Ascending aorta (tissue), 2 donors: ENCODE measurements at regions not wholly inside any gene's neighbourhood (a gene's known extent, or its start where the extent isn't known, plus 50 kb on each side); places are given as distances from the start of the nearest gene placed in this dataset.

Experiments
- DNase-seq, 2 donors: peaks; one replicate each; pipeline ENCODE4 v3.0.0-alpha.2; 2019; ENCODE audit warnings: low spot score in 2 of 2
- H3K27ac ChIP-seq, 2 donors: fragments of 200-600 bp; sonication (generic); one replicate each; pipeline ENCODE4 v1.5.1; 2016 to 2017; ENCODE audit warnings: mild to moderate bottlenecking in 1 of 2
- H3K27me3 ChIP-seq: fragments of 200-600 bp; sonication (generic); one replicate; pipeline ENCODE4 v1.5.1; 2017
- H3K36me3 ChIP-seq, 2 donors: fragments of 200-600 bp; sonication (generic); one replicate each; pipeline ENCODE4 v1.5.1; 2016
- H3K4me1 ChIP-seq, 2 donors: fragments of 200-600 bp; sonication (generic); one replicate each; pipeline ENCODE4 v1.5.1; 2016 to 2017; ENCODE audit warnings: mild to moderate bottlenecking in 1 of 2
- H3K4me3 ChIP-seq, 2 donors: fragments of 200-600 bp; sonication (generic); one replicate each; pipeline ENCODE4 v1.5.1; 2016 to 2017; ENCODE audit warnings: mild to moderate bottlenecking in 1 of 2
- H3K9me3 ChIP-seq, 2 donors: fragments of 200-600 bp; sonication (generic); one replicate each; pipeline ENCODE4 v1.5.1; 2016
- CTCF ChIP-seq, 3 experiments: fragments of 200-600 bp in 2 of 3; fragments of 450-650 bp in 1 of 3; sonication (generic) in 2 of 3; IDR thresholded peaks; one replicate each; pipeline ENCODE4 v1.5.1; 2016 to 2019; ENCODE audit warnings: antibody characterized with exemption in 3 of 3, mild to moderate bottlenecking in 1 of 3, moderate library complexity in 1 of 3
- intact Hi-C: fragments of 100-400 bp; cut with DNase I; formaldehyde crosslinking; loops from one replicate; pipeline ENCODE4 v1.15.1; 2023

- DNase-seq: no peak
- Histone ChIP-seq H3K4me1 (no peaks in the 10 kb centered on the region), H3K4me3 (no peak overlapping the region), H3K27me3 (no peaks in the 10 kb centered on the region), H3K27ac (no peak overlapping the region), H3K9me3 (no peaks in the 10 kb centered on the region), H3K36me3 (no peaks in the 10 kb centered on the region)
- intact Hi-C loops: no loop called here
- TF ChIP-seq CTCF (IDR thresholded peaks at IDR 0.05): no peak
These were observed 158.2 kb upstream of the SALL3 start for GRCh38 chr18:78821396-78821795.

- Histone ChIP-seq H3K36me3 (no peaks in the 10 kb centered on the region), H3K9me3 (no peaks in the 10 kb centered on the region), H3K27me3 (no peaks in the 10 kb centered on the region), H3K4me3 (no peak overlapping the region), H3K4me1 (no peaks in the 10 kb centered on the region), H3K27ac (no peak overlapping the region)
- no peak for TF ChIP-seq CTCF (IDR thresholded peaks at IDR 0.05)
- peak in 1 of 2 donors; percentile 41 for DNase-seq
- intact Hi-C loops: no loop called here
These were observed 157.3 kb upstream of the SALL3 start for GRCh38 chr18:78822171-78822948.

DNA sequence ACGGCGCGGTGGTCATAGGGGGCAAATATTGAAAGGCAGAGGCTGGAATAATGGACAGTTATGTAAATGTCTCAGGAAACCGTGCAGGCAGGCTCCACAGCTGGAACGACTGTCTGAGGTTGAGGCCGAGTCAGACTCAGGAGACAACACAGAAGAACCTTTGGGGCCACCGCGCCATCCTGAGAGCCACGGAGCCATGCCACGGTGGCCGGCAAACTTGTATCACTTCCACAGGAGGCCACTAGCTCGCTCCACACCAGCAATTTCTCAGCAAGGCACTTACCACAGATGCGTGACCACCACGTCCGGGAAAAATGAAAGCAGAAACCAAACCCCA is 156.7 kb upstream of the SALL3 start:
- Histone ChIP-seq H3K4me3 (no peak overlapping the region), H3K36me3 (no peaks in the 10 kb centered on the region), H3K9me3 (no peaks in the 10 kb centered on the region), H3K4me1 (no peaks in the 10 kb centered on the region), H3K27ac (no peak overlapping the region), H3K27me3 (no peaks in the 10 kb centered on the region)
- TF ChIP-seq CTCF (IDR thresholded peaks at IDR 0.05): no peak
- no peak for DNase-seq
- intact Hi-C loops: no loop called here

GRCh38 chr18:78825168-78825567 is 154.4 kb upstream of the SALL3 start:
- no peaks in the 10 kb centered on the region for H3K27me3 ChIP-seq
- no peak for TF ChIP-seq CTCF (IDR thresholded peaks at IDR 0.05)
- H3K27ac ChIP-seq: no peak overlapping the region

DNA sequence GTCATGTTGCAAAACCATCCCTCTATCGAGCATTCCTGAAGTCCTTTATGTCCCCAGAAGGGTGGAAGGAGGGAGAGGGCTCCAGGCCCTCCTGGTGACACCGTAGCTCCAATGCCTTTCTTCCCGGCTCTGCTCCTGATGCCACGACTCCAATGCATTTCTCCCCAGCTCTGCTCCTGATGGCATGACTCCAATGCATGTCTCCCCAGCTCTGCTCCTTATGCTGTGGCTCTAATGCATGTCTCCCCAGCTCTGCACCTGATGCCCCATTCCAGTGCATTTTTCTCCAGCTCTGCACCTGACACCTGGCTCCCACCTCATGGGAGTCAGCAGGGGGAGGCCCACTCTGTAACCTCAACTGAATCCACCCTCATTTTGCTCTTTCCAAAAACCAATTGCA is 153.0 kb upstream of the SALL3 start:
- no peaks in the 10 kb centered on the region for H3K4me1 ChIP-seq
- no peak for TF ChIP-seq CTCF (IDR thresholded peaks at IDR 0.05)
- DNase-seq: peak in 1 of 2 donors; percentile 45
- no peak overlapping the region for H3K4me3 ChIP-seq
- H3K27me3 ChIP-seq: no peaks in the 10 kb centered on the region
- H3K9me3 ChIP-seq: no peaks in the 10 kb centered on the region
- intact Hi-C loops: no loop called here
- no peak overlapping the region for H3K27ac ChIP-seq
- no peaks in the 10 kb centered on the region for H3K36me3 ChIP-seq

More at GRCh38 chr18:78825168-78825567, 154.4 kb upstream of the SALL3 start:
- Histone ChIP-seq H3K4me1 (no peaks in the 10 kb centered on the region), H3K9me3 (no peaks in the 10 kb centered on the region), H3K4me3 (no peak overlapping the region), H3K36me3 (no peaks in the 10 kb centered on the region)
- intact Hi-C loops: no loop called here
- no peak for DNase-seq

DNA sequence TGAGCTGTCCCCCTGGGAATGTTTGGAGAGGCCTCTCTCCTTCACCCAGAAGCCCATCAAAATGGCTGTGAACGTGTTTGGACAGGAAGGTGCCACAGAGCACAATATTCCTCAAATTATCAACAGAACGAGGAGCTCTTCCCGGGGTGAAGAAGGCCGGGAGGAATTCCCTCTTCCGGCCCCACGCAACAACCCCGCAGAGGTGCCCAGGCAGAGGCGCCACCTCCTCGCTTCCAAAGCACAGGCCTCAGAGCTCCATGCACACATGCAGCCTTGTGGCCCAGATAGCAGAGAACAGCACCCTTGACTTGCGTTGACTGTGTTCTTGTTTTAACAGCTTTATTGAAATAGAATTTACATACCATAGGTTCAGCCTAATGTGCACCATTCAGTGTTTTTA is 152.5 kb upstream of the SALL3 start:
- H3K9me3 ChIP-seq: no peaks in the 10 kb centered on the region
- no peak overlapping the region for H3K4me3 ChIP-seq
- no peak for TF ChIP-seq CTCF (IDR thresholded peaks at IDR 0.05)
- intact Hi-C loops: no loop called here
- H3K4me1 ChIP-seq: no peaks in the 10 kb centered on the region
- H3K27me3 ChIP-seq: no peaks in the 10 kb centered on the region
- DNase-seq: no peak
- H3K36me3 ChIP-seq: no peaks in the 10 kb centered on the region
- no peak overlapping the region for H3K27ac ChIP-seq
